ENCODE measurements at regions not wholly inside any gene's neighbourhood (a gene's known extent, or its start where the extent isn't known, plus 50 kb on each side); places are given as distances from the start of the nearest gene placed in this dataset.

- Histone ChIP-seq H3K9me3 (no peaks in the 10 kb centered on the region), H3K36me3 (replicated peaks in 1 of 2; ENCODE audit: control insufficient read depth in 1 of 2, insufficient read depth in 2 of 2, low read length in 1 of 2) (no peaks in the 10 kb centered on the region), H2AFZ (ENCODE audit: low read depth) (no peak overlapping the region), H3K9me2 (no peaks in the 10 kb centered on the region), H3K27me3 (ENCODE audit: insufficient read depth) (no peaks in the 10 kb centered on the region), H3K27ac (ENCODE audit: low read depth in 2 of 2, low read length in 1 of 2) (no peak overlapping the region), H3K4me1 (ENCODE audit: control insufficient read depth in 1 of 2, insufficient read depth in 2 of 2, low read depth in 1 of 2, low read length in 1 of 2) (peaks cover 0 to 4% of the 10 kb centered on the region in 2 experiments; a peak in 2 of 4 replicates), H4K20me1 (ENCODE audit: insufficient read depth) (no peaks in the 10 kb centered on the region), H3K9ac (no peak overlapping the region), H3K4me2 (no peak overlapping the region), H3K4me3 (ENCODE audit: low read depth in 2 of 2, low read length in 1 of 2) (no peak overlapping the region), H3K79me2 (ENCODE audit: insufficient read depth) (no peaks in the 10 kb centered on the region), H3F3A (replicated peaks; ENCODE audit: insufficient read depth) (no peaks in the 10 kb centered on the region)
- 46% methylated on average over 2 of the region's 4 CpGs for WGBS (ENCODE audit: low lambda C conversion rate)
- ChIA-PET CTCF (no interaction called here), POLR2A (no interaction called here)
- no peak for DNase-seq
- no peak for TF ChIP-seq RCOR1 (IDR thresholded peaks at IDR 0.05; ENCODE audit: low read length)
- TF ChIP-seq EZH2phosphoT487 (IDR thresholded peaks at IDR 0.05; ENCODE audit: borderline replicate concordance, low read depth): no peak
- TF ChIP-seq RXRA (IDR thresholded peaks at IDR 0.05; ENCODE audit: borderline replicate concordance, low read depth): no peak
- TF ChIP-seq MXI1 (IDR thresholded peaks at IDR 0.05; ENCODE audit: low read depth, low read length): no peak
- TF ChIP-seq FOSL2 (IDR thresholded peaks at IDR 0.05; ENCODE audit: borderline replicate concordance, low read depth): no peak
- TF ChIP-seq SMC3 (IDR thresholded peaks at IDR 0.05; ENCODE audit: low read depth, low read length): no peak
- no peak for TF ChIP-seq NFIC (IDR thresholded peaks at IDR 0.05; ENCODE audit: borderline replicate concordance)
- no peak for TF ChIP-seq RFX5 (IDR thresholded peaks at IDR 0.05; ENCODE audit: low read length)
- TF ChIP-seq NRF1 (IDR thresholded peaks at IDR 0.05; ENCODE audit: low read depth, low read length): no peak
- no peak for TF ChIP-seq MEF2A (IDR thresholded peaks at IDR 0.05; ENCODE audit: borderline replicate concordance, low read depth)
- TF ChIP-seq USF2 (IDR thresholded peaks at IDR 0.05; ENCODE audit: borderline replicate concordance, low read depth, low read length): no peak
- no peak for TF ChIP-seq RAD21 (IDR thresholded peaks at IDR 0.05; ENCODE audit: low read length)
- no peak for TF ChIP-seq ZBTB33 (IDR thresholded peaks at IDR 0.05; ENCODE audit: borderline replicate concordance, low read depth)
- TF ChIP-seq CHD2 (IDR thresholded peaks at IDR 0.05; ENCODE audit: low read length, partially characterized antibody): no peak
Observed at GRCh38 chr5:56527174-56527573, 288.2 kb upstream of the MAP3K1 start.

- WGBS (ENCODE audit: low lambda C conversion rate): 73% methylated on average over 2 of the region's 3 CpGs
- Histone ChIP-seq H3K4me1 (ENCODE audit: control insufficient read depth in 1 of 2, insufficient read depth in 2 of 2, low read depth in 1 of 2, low read length in 1 of 2) (peaks cover 0 to 8% of the 10 kb centered on the region in 2 experiments; a peak in 2 of 4 replicates), H3K4me2 (no peak overlapping the region), H3K79me2 (ENCODE audit: insufficient read depth) (no peaks in the 10 kb centered on the region), H3K9ac (no peak overlapping the region), H3F3A (replicated peaks; ENCODE audit: insufficient read depth) (no peaks in the 10 kb centered on the region), H3K36me3 (replicated peaks in 1 of 2; ENCODE audit: control insufficient read depth in 1 of 2, insufficient read depth in 2 of 2, low read length in 1 of 2) (no peaks in the 10 kb centered on the region), H3K27ac (ENCODE audit: low read depth in 2 of 2, low read length in 1 of 2) (no peak overlapping the region), H3K27me3 (ENCODE audit: insufficient read depth) (no peaks in the 10 kb centered on the region), H4K20me1 (ENCODE audit: insufficient read depth) (no peaks in the 10 kb centered on the region), H3K9me2 (no peaks in the 10 kb centered on the region), H2AFZ (ENCODE audit: low read depth) (no peak overlapping the region), H3K4me3 (ENCODE audit: low read depth in 2 of 2, low read length in 1 of 2) (no peak overlapping the region), H3K9me3 (no peaks in the 10 kb centered on the region)
- TF ChIP-seq RXRA (IDR thresholded peaks at IDR 0.05; ENCODE audit: borderline replicate concordance, low read depth) (no peak), POLR2AphosphoS5 (IDR thresholded peaks at IDR 0.05; ENCODE audit: low read depth, low read length) (no peak), NFIC (IDR thresholded peaks at IDR 0.05; ENCODE audit: borderline replicate concordance) (peak; percentile 51; the same call in 1 of the 2 replicates), EZH2phosphoT487 (IDR thresholded peaks at IDR 0.05; ENCODE audit: borderline replicate concordance, low read depth) (no peak), SIN3A (IDR thresholded peaks at IDR 0.05; ENCODE audit: borderline replicate concordance, low read depth, low read length) (no peak), PBX3 (IDR thresholded peaks at IDR 0.05) (peak; percentile 32; the same call in 1 of the 2 replicates)
- ChIA-PET POLR2A (no interaction called here), CTCF (interaction anchor here (0.7 to 1.0 kb wide), 2 partner anchors 7 to 255 kb away, joined by 3 read pairs; no protein-coding TSS in a partner anchor)
- no peak for DNase-seq
Observed at GRCh38 chr5:56525113-56525512, 290.2 kb upstream of the MAP3K1 start.
